LNCAP (cell line): ENCODE measurements at regions not wholly inside any gene's neighbourhood (a gene's known extent, or its start where the extent isn't known, plus 50 kb on each side); places are given as distances from the start of the nearest gene placed in this dataset.

Experiments
- CTCF ChIP-seq: fragments of 450-650 bp; IDR thresholded peaks from 2 replicates; pipeline ENCODE4 v1.5.1; 2017; ENCODE audit warnings: mild to moderate bottlenecking

DNA sequence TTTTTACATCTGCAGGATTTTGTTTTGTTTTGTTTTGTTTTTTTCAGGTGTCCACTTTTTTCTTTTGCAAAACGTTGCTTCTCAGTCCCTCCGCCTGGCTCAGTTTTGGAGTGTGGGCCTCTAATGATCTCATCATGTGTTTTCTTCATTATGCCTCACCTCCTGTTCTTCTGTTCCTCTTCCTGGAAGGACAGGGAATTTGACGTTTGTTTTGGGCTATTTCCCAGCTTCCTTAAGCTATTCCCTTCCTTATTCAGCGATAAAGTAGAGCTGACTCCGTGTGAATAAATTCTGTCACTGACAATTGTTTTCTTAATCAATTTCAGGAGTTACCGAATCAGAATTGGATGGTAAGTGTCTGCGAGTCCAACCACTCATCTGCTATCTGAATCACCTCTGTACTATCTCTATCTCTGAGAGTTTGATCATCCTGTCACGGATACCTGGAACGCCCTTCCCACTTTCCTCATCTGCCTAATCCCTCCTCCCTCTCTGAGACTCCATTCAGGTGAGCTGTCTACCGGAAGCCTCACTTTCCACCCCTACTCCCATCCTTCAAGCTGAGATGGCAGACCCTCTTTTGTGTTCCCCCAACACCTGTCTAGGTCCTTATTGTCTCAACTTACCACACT, 218.4 kb downstream of the GATA3 start:
- no peak for TF ChIP-seq CTCF

DNA sequence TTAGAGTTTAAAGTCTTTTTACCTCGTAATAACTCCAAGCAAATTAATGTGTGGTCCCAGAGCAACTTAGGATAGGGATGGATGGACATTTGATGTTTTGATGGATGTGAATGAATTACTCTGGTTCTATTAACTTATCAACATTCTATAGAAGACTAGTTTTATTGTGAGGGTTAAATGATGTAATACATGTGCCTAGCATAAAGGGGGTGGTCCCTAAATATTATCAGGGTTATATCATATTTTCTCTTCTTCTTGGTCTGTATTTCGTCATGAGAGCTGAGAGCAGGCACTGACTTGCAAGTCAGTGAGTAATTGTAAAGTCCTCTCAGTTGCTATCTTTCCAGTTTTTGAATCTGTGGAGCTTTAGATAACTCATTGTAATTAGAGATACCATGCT, 219.3 kb downstream of the GATA3 start:
- TF ChIP-seq CTCF = no peak

DNA sequence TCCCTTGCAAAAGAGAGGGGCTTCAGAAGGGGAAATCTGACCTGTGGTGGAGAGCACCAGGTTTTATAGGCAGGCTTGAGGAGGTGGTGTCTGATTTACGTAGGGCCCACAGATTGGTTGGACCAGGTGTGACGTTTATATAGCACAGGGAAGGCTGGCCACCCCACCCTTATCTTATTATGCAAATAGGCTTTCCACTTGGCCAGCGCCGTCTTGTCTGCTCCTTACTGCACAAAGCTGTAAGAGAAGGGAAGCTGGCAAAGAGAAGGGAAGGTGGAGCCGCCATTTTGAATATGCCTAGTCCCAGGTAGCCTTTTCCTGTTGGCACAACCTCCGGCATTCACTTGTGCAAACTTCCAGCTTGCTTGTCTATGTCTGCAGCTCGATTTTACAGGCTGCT, 221.4 kb downstream of the GATA3 start:
- no peak for TF ChIP-seq CTCF

DNA sequence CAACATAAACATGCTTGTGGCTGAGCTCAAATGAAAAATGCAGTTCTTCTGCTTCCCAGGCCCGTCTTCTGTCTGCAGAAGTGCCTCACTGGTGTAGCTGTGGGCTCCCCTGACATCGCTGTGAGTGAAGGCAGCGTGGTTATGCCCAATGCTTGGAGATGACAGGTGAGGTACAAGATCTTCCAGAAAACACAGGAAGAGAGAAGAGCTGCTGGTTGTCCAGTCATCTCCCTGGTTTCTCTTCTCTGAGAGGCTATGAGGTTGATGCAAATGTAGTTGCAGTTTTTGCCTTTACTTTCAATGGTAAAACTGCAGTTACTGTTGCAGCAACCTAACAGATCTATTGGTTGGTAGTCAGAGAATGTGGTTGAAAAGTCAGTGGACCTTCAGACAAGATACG, 223.6 kb downstream of the GATA3 start:
- TF ChIP-seq CTCF = no peak

GRCh38 chr10:8279598-8279997, 225.1 kb downstream of the GATA3 start:
- TF ChIP-seq CTCF = no peak

DNA sequence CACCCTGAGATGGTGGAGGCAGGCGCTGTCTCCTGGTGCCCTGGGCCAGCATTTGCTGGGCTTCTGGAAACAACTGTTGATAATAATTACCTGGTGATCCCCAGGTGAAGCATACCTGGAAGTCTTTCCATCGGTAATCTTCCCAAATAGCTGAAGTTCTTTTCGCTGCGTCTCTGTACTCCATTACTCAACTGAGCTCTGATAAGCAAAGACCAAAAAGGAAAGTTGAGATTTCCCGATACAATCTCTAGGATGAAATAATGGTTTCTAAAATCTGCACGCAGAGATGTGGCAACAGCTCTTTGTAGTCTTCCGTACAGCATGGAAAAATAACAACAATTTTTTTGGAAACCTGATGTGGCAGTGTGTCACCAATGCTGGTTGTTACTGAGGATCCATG, 226.5 kb downstream of the GATA3 start:
- no peak for TF ChIP-seq CTCF

DNA sequence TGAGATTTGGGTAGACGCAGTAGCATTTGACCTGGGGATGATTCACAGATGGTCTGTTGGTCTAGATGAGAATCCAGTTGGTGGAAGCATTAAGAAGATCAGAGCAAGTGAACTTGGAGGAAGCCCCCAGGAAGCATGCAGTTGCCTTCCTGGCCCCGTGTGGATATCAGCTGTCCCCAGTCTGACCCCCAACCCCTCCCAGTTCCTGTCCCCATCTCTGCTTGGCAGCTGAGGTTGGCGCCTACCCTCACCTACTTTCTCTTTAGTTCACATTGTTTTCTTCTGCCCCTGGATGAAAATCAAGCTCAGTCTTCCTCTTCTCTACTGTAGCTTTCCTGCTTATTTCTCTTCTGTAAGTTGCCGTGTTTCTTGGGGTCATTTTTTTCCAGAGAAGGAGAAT, 227.9 kb downstream of the GATA3 start:
- TF ChIP-seq CTCF = no peak
